MCF 10A (cell line): ENCODE measurements at regions not wholly inside any gene's neighbourhood (a gene's known extent, or its start where the extent isn't known, plus 50 kb on each side); places are given as distances from the start of the nearest gene placed in this dataset.

Experiments used
- BruUV-seq: library from RNA; stranded (reverse); fragments of 400-500 nt; replicated peaks from 2 replicates; lab custom pipeline; 2021; lab: Mats Ljungman, UMichigan
- CTCF ChIA-PET: fragments of 300-600 bp; sonication (Branson Sonifier 250); formaldehyde crosslinking; extraction: SDS; loops from one replicate; lab custom pipeline; 2021; ENCODE audit warnings: antibody characterized with exemption, inconsistent platforms; lab: Yijun Ruan, JAX
- POLR2A ChIA-PET: fragments of 300-600, 350-650 bp; sonication (Branson Sonifier 250); formaldehyde crosslinking; extraction: SDS; loops from one replicate; lab custom pipeline; 2020; ENCODE audit warnings: antibody characterized with exemption, inconsistent platforms; lab: Yijun Ruan, JAX
- DNase-seq: peaks from one replicate; pipeline ENCODE4 v3.0.0-alpha.2; 2018; ENCODE audit not compliant: unreplicated experiment
- H3K27ac Mint-ChIP-seq: one replicate; pipeline ENCODE4 v1.8.0; 2022; ENCODE audit warnings: mild to moderate bottlenecking, low read depth, mixed read lengths; ENCODE audit not compliant: unreplicated experiment
- H3K27me3 Mint-ChIP-seq: one replicate; pipeline ENCODE4 v1.8.0; 2022; ENCODE audit warnings: mixed read lengths; ENCODE audit not compliant: insufficient read depth, unreplicated experiment
- H3K36me3 Mint-ChIP-seq: one replicate; pipeline ENCODE4 v1.8.0; 2022; ENCODE audit warnings: mild to moderate bottlenecking, moderate library complexity, mixed read lengths; ENCODE audit not compliant: insufficient read depth, unreplicated experiment
- H3K4me1 Mint-ChIP-seq: one replicate; pipeline ENCODE4 v1.8.0; 2022; ENCODE audit warnings: mixed read lengths; ENCODE audit not compliant: insufficient read depth, unreplicated experiment
- H3K4me3 Mint-ChIP-seq: one replicate; pipeline ENCODE4 v1.8.0; 2022; ENCODE audit warnings: mild to moderate bottlenecking, moderate library complexity, mixed read lengths; ENCODE audit not compliant: unreplicated experiment
- H3K9me3 Mint-ChIP-seq: one replicate; pipeline ENCODE4 v1.8.0; 2022; ENCODE audit warnings: mixed read lengths; ENCODE audit not compliant: unreplicated experiment
- CTCF ChIP-seq: fragments of 200-600 bp; IDR thresholded peaks from one replicate; pipeline ENCODE4 v1.8.0; 2022; ENCODE audit warnings: antibody characterized with exemption, mild to moderate bottlenecking; ENCODE audit not compliant: unreplicated experiment
- intact Hi-C: fragments of 100-400 bp; cut with micrococcal nuclease; formaldehyde crosslinking; loops from 2 replicates; pipeline ENCODE4 v1.14.1; 2022

GRCh38 chr12:69015017-69015416 lies 82.0 kb upstream of the CPM start:
- CTCF ChIA-PET, result interaction anchor here (0.9 to 1.3 kb wide), 2 partner anchors 34 to 44 kb away, joined by 3 read pairs; no protein-coding TSS in a partner anchor
- TF ChIP-seq CTCF, result no peak

GRCh38 chr12:69015831-69016230 lies 82.9 kb upstream of the CPM start:
- H3K27ac Mint-ChIP-seq, result no peak overlapping the region
- peaks cover 6% of the 10 kb centered on the region for H3K9me3 Mint-ChIP-seq
- ChIA-PET POLR2A (interaction anchor here (0.9 to 2.4 kb wide), 5 partner anchors 8 to 115 kb away, joined by 3 to 11 read pairs (median 4); no protein-coding TSS in a partner anchor), CTCF (interaction anchor here (0.6 to 1.3 kb wide), 3 partner anchors 10 to 45 kb away, joined by 3 read pairs; no protein-coding TSS in a partner anchor)
- no peaks in the 10 kb centered on the region for H3K4me1 Mint-ChIP-seq
- intact Hi-C loops, result no loop called here
- no peak for TF ChIP-seq CTCF
- BruUV-seq, result no TSS peak
- H3K36me3 Mint-ChIP-seq, result no peaks in the 10 kb centered on the region
- no peaks in the 10 kb centered on the region for H3K27me3 Mint-ChIP-seq
- no peak for DNase-seq
- H3K4me3 Mint-ChIP-seq, result no peak overlapping the region

More at GRCh38 chr12:69015017-69015416, 82.0 kb upstream of the CPM start:
- Mint-ChIP-seq H3K27me3 (no peaks in the 10 kb centered on the region), H3K27ac (no peak overlapping the region), H3K4me1 (no peaks in the 10 kb centered on the region), H3K4me3 (no peak overlapping the region), H3K9me3 (peaks cover under 1% of the 10 kb centered on the region), H3K36me3 (no peaks in the 10 kb centered on the region)
- DNase-seq, result no peak
- BruUV-seq, result no TSS peak
- intact Hi-C loops, result no loop called here
- POLR2A ChIA-PET, result interaction anchor here (0.9 to 2.4 kb wide), 4 partner anchors 9 to 114 kb away, joined by 3 to 11 read pairs (median 4); no protein-coding TSS in a partner anchor

- POLR2A ChIA-PET, result no interaction called here
- no TSS peak for BruUV-seq
- CTCF ChIA-PET, result interaction anchor here (0.9 kb wide), 1 partner anchor 51 kb away, joined by 4 read pairs; no protein-coding TSS in a partner anchor
- Mint-ChIP-seq H3K36me3 (no peaks in the 10 kb centered on the region), H3K4me3 (no peak overlapping the region), H3K27ac (no peak overlapping the region), H3K27me3 (no peaks in the 10 kb centered on the region), H3K4me1 (peaks cover 9% of the 10 kb centered on the region), H3K9me3 (peaks cover 6% of the 10 kb centered on the region)
- TF ChIP-seq CTCF, result no peak
- intact Hi-C loops, result no loop called here
- no peak for DNase-seq
Observed at GRCh38 chr12:69019082-69019481, 86.1 kb upstream of the CPM start.

- H3K27ac Mint-ChIP-seq, result no peak overlapping the region
- H3K27me3 Mint-ChIP-seq, result no peaks in the 10 kb centered on the region
- CTCF ChIA-PET, result no interaction called here
- BruUV-seq, result no TSS peak
- TF ChIP-seq CTCF, result no peak
- H3K9me3 Mint-ChIP-seq, result peaks cover 6% of the 10 kb centered on the region
- H3K4me3 Mint-ChIP-seq, result no peak overlapping the region
- no peak for DNase-seq
- POLR2A ChIA-PET, result interaction anchor here (5.5 kb wide), 1 partner anchor 12 kb away, joined by 62 read pairs; no protein-coding TSS in a partner anchor
- intact Hi-C loops, result loop anchor here (5.0 kb wide), 1 partner anchor 52 kb away; no protein-coding TSS in a partner anchor
- no peaks in the 10 kb centered on the region for H3K36me3 Mint-ChIP-seq
- peaks cover 16% of the 10 kb centered on the region for H3K4me1 Mint-ChIP-seq
Observed at GRCh38 chr12:69019910-69020309, 86.9 kb upstream of the CPM start.
